Glutamatergic neuron (in vitro differentiated cells): ENCODE measurements at regions not wholly inside any gene's neighbourhood (a gene's known extent, or its start where the extent isn't known, plus 50 kb on each side); places are given as distances from the start of the nearest gene placed in this dataset.

Experiments used
- DNase-seq: peaks from one replicate; pipeline ENCODE4 v3.0.0; 2022
- H3K27ac Mint-ChIP-seq: one replicate; pipeline ENCODE4 v1.8.0; 2020; ENCODE audit warnings: mild to moderate bottlenecking, mixed read lengths, inconsistent platforms; ENCODE audit not compliant: unreplicated experiment
- H3K27me3 Mint-ChIP-seq: one replicate; pipeline ENCODE4 v1.8.0; 2020; ENCODE audit warnings: mild to moderate bottlenecking, moderate library complexity, mixed read lengths, inconsistent platforms; ENCODE audit not compliant: unreplicated experiment
- H3K36me3 Mint-ChIP-seq: one replicate; pipeline ENCODE4 v1.8.0; 2020; ENCODE audit warnings: mild to moderate bottlenecking, mixed read lengths, inconsistent platforms; ENCODE audit not compliant: unreplicated experiment
- H3K4me1 Mint-ChIP-seq: one replicate; pipeline ENCODE4 v1.8.0; 2020; ENCODE audit warnings: mild to moderate bottlenecking, low read depth, mixed read lengths, inconsistent platforms; ENCODE audit not compliant: unreplicated experiment
- H3K4me3 Mint-ChIP-seq: one replicate; pipeline ENCODE4 v1.8.0; 2020; ENCODE audit warnings: mild to moderate bottlenecking, mixed read lengths, inconsistent platforms; ENCODE audit not compliant: unreplicated experiment
- H3K9me3 Mint-ChIP-seq: one replicate; pipeline ENCODE4 v1.8.0; 2020; ENCODE audit warnings: mild to moderate bottlenecking, moderate library complexity, mixed read lengths, inconsistent platforms; ENCODE audit not compliant: unreplicated experiment
- CTCF ChIP-seq: fragments of 200-600 bp; sonication (generic); IDR thresholded peaks from one replicate; pipeline ENCODE4 v1.5.0; 2021; ENCODE audit not compliant: partially characterized antibody, unreplicated experiment

- TF ChIP-seq CTCF = no peak
- H3K27ac Mint-ChIP-seq = no peak overlapping the region
- H3K36me3 Mint-ChIP-seq = no peaks in the 10 kb centered on the region
- no peak overlapping the region for H3K4me3 Mint-ChIP-seq
- peaks cover 15% of the 10 kb centered on the region for H3K9me3 Mint-ChIP-seq
- peaks cover 15% of the 10 kb centered on the region for H3K27me3 Mint-ChIP-seq
- no peak for DNase-seq
- peaks cover 28% of the 10 kb centered on the region for H3K4me1 Mint-ChIP-seq
Observed at GRCh38 chr9:96154081-96154480, 147.9 kb downstream of the HSD17B3 start.

- no peak overlapping the region for H3K4me3 Mint-ChIP-seq
- H3K4me1 Mint-ChIP-seq = peaks cover 21% of the 10 kb centered on the region
- no peak for TF ChIP-seq CTCF
- H3K9me3 Mint-ChIP-seq = peaks cover 15% of the 10 kb centered on the region
- no peaks in the 10 kb centered on the region for H3K36me3 Mint-ChIP-seq
- no peak overlapping the region for H3K27ac Mint-ChIP-seq
- DNase-seq = no peak
- peaks cover 12% of the 10 kb centered on the region for H3K27me3 Mint-ChIP-seq
Observed at GRCh38 chr9:96152550-96152949, 149.4 kb downstream of the HSD17B3 start.

- Mint-ChIP-seq H3K9me3 (no peaks in the 10 kb centered on the region), H3K36me3 (peaks cover 9% of the 10 kb centered on the region), H3K4me1 (peaks cover 3% of the 10 kb centered on the region)
Observed at GRCh38 chr9:96150324-96151227, 151.4 kb downstream of the HSD17B3 start.

GRCh38 chr9:96149533-96150280, 152.3 kb downstream of the HSD17B3 start:
- H3K27ac Mint-ChIP-seq = no peak overlapping the region
- H3K27me3 Mint-ChIP-seq = no peaks in the 10 kb centered on the region
- TF ChIP-seq CTCF = no peak
- H3K36me3 Mint-ChIP-seq = peaks cover 9% of the 10 kb centered on the region
- H3K4me3 Mint-ChIP-seq = no peak overlapping the region
- DNase-seq = no peak
- peaks cover 4% of the 10 kb centered on the region for H3K4me1 Mint-ChIP-seq
- no peaks in the 10 kb centered on the region for H3K9me3 Mint-ChIP-seq

More at GRCh38 chr9:96150324-96151227, 151.4 kb downstream of the HSD17B3 start:
- TF ChIP-seq CTCF = no peak
- no peak for DNase-seq
- Mint-ChIP-seq H3K27ac (no peak overlapping the region), H3K27me3 (no peaks in the 10 kb centered on the region), H3K4me3 (no peak overlapping the region)
